ENCODE measurements at regions not wholly inside any gene's neighbourhood (a gene's known extent, or its start where the extent isn't known, plus 50 kb on each side); places are given as distances from the start of the nearest gene placed in this dataset.

GRCh38 chr5:125696762-125697161 lies 726.4 kb upstream of the GRAMD2B start:
- Mint-ChIP-seq H3K4me1 (peaks cover 5% of the 10 kb centered on the region), H3K27ac (no peak overlapping the region), H3K27me3 (ENCODE audit: insufficient read depth) (no peaks in the 10 kb centered on the region), H3K9me3 (peaks cover 12% of the 10 kb centered on the region), H3K4me3 (no peak overlapping the region), H3K36me3 (ENCODE audit: low read depth) (peaks cover 10% of the 10 kb centered on the region)
- TF ChIP-seq CTCF (conservative IDR thresholded peaks at IDR 0.05) = no peak
- Histone ChIP-seq H3K4me3 (ENCODE audit: low read length) (no peak overlapping the region), H3K9ac (ENCODE audit: extremely low read depth, low read length, poor library complexity, severe bottlenecking) (no peak overlapping the region), H3K36me3 (ENCODE audit: control insufficient read depth, insufficient read depth, low read length) (no peaks in the 10 kb centered on the region), H3K9me3 (ENCODE audit: control insufficient read depth, low read length) (no peaks in the 10 kb centered on the region), H3K27ac (ENCODE audit: low read depth, low read length) (no peak overlapping the region), H3K27me3 (ENCODE audit: control insufficient read depth, insufficient read depth, low read length, poor library complexity, severe bottlenecking) (no peaks in the 10 kb centered on the region), H3K4me1 (ENCODE audit: control insufficient read depth, insufficient read depth, low read length) (no peaks in the 10 kb centered on the region)
- DNase-seq = no peak
- WGBS, 2 experiments (ENCODE audit: insufficient coverage in 1 of 2, insufficient read length in 1 of 2) = 67 to 98% methylated on average over 1 to 2 of the region's 2 CpGs

- Histone ChIP-seq H3K36me3 (ENCODE audit: control insufficient read depth, insufficient read depth, low read length) (no peaks in the 10 kb centered on the region), H3K27ac (ENCODE audit: low read depth, low read length) (no peak overlapping the region), H3K4me3 (ENCODE audit: low read length) (no peak overlapping the region), H3K27me3 (ENCODE audit: control insufficient read depth, insufficient read depth, low read length, poor library complexity, severe bottlenecking) (no peaks in the 10 kb centered on the region), H3K9ac (ENCODE audit: extremely low read depth, low read length, poor library complexity, severe bottlenecking) (no peak overlapping the region), H3K9me3 (ENCODE audit: control insufficient read depth, low read length) (peaks cover 6% of the 10 kb centered on the region), H3K4me1 (ENCODE audit: control insufficient read depth, insufficient read depth, low read length) (no peaks in the 10 kb centered on the region)
- WGBS, 2 experiments (ENCODE audit: insufficient coverage in 1 of 2, insufficient read length in 1 of 2) = 88% methylated on average over 1 of the region's 1 CpG; no CpG with 5 or more reads in 1 of the 2 experiments
- Mint-ChIP-seq H3K27me3 (ENCODE audit: insufficient read depth) (no peaks in the 10 kb centered on the region), H3K4me3 (no peak overlapping the region), H3K27ac (no peak overlapping the region), H3K9me3 (no peaks in the 10 kb centered on the region), H3K36me3 (ENCODE audit: low read depth) (no peaks in the 10 kb centered on the region), H3K4me1 (peaks cover 5% of the 10 kb centered on the region)
- no peak for TF ChIP-seq CTCF (conservative IDR thresholded peaks at IDR 0.05)
- DNase-seq = no peak
These were observed 724.8 kb upstream of the GRAMD2B start for GRCh38 chr5:125698420-125698819.

GRCh38 chr5:125699860-125700259 lies 723.3 kb upstream of the GRAMD2B start:
- DNase-seq = no peak
- Mint-ChIP-seq H3K27me3 (ENCODE audit: insufficient read depth) (no peaks in the 10 kb centered on the region), H3K4me3 (no peak overlapping the region), H3K9me3 (peaks cover 14% of the 10 kb centered on the region), H3K4me1 (peaks cover 5% of the 10 kb centered on the region), H3K36me3 (ENCODE audit: low read depth) (no peaks in the 10 kb centered on the region), H3K27ac (no peak overlapping the region)
- no peaks in the 10 kb centered on the region for H3K4me1 ChIP-seq (ENCODE audit: control insufficient read depth, insufficient read depth, low read length)
- TF ChIP-seq CTCF (conservative IDR thresholded peaks at IDR 0.05) = no peak
- H3K27ac ChIP-seq (ENCODE audit: low read depth, low read length) = peak overlapping the region; percentile 84
- no peaks in the 10 kb centered on the region for H3K36me3 ChIP-seq (ENCODE audit: control insufficient read depth, insufficient read depth, low read length)
- H3K9ac ChIP-seq (ENCODE audit: extremely low read depth, low read length, poor library complexity, severe bottlenecking) = no peak overlapping the region
- 76% methylated on average over 2 of the region's 2 CpGs; no CpG with 5 or more reads in 1 of the 2 experiments for WGBS, 2 experiments (ENCODE audit: insufficient coverage in 1 of 2, insufficient read length in 1 of 2)
- no peaks in the 10 kb centered on the region for H3K27me3 ChIP-seq (ENCODE audit: control insufficient read depth, insufficient read depth, low read length, poor library complexity, severe bottlenecking)
- no peak overlapping the region for H3K4me3 ChIP-seq (ENCODE audit: low read length)
- H3K9me3 ChIP-seq (ENCODE audit: control insufficient read depth, low read length) = peaks cover 20% of the 10 kb centered on the region
